Activated CD4-positive, alpha-beta memory T cell treated with anti-CD3 and anti-CD28 coated beads for 36 hours (primary cell): ENCODE measurements at regions not wholly inside any gene's neighbourhood (a gene's known extent, or its start where the extent isn't known, plus 50 kb on each side); places are given as distances from the start of the nearest gene placed in this dataset.

Experiments
- CTCF ChIA-PET: fragments of 350-600 bp; sonication (Branson Sonifier 250); formaldehyde crosslinking; loops from one replicate; lab custom pipeline; 2021; ENCODE audit warnings: antibody characterized with exemption, inconsistent platforms; lab: Charles Lee
- POLR2A ChIA-PET: fragments of 350-600 bp; sonication (Branson Sonifier 250); formaldehyde crosslinking; loops from one replicate; lab custom pipeline; 2021; ENCODE audit warnings: antibody characterized with exemption; lab: Charles Lee
- DNase-seq: peaks from one replicate; pipeline ENCODE4 v3.0.0-alpha.2; 2020
- H3K27ac Mint-ChIP-seq: one replicate; pipeline ENCODE4 v1.8.0; 2021; ENCODE audit warnings: mixed read lengths
- H3K27me3 Mint-ChIP-seq: one replicate; pipeline ENCODE4 v1.8.0; 2021; ENCODE audit warnings: mixed read lengths
- H3K36me3 Mint-ChIP-seq: one replicate; pipeline ENCODE4 v1.8.0; 2021; ENCODE audit warnings: mixed read lengths
- H3K4me1 Mint-ChIP-seq: one replicate; pipeline ENCODE4 v1.8.0; 2021; ENCODE audit warnings: low read depth, mixed read lengths
- H3K4me3 Mint-ChIP-seq: one replicate; pipeline ENCODE4 v1.8.0; 2021; ENCODE audit warnings: mild to moderate bottlenecking, mixed read lengths
- H3K9me3 Mint-ChIP-seq: one replicate; pipeline ENCODE4 v1.8.0; 2021; ENCODE audit warnings: mixed read lengths
- intact Hi-C: fragments of 100-400 bp; cut with micrococcal nuclease; formaldehyde crosslinking; loops from one replicate; pipeline ENCODE4 v1.15.1; 2023

- intact Hi-C loops: no loop called here
- ChIA-PET POLR2A (no interaction called here), CTCF (no interaction called here)
- Mint-ChIP-seq H3K36me3 (no peaks in the 10 kb centered on the region), H3K4me3 (no peak overlapping the region), H3K4me1 (no peaks in the 10 kb centered on the region), H3K9me3 (peaks cover 15% of the 10 kb centered on the region), H3K27ac (no peak overlapping the region), H3K27me3 (no peaks in the 10 kb centered on the region)
- DNase-seq: no peak
These were observed 609.1 kb upstream of the IGFBP3 start for GRCh38 chr7:46530081-46530750.

- H3K27ac Mint-ChIP-seq: no peak overlapping the region
- intact Hi-C loops: no loop called here
- no peaks in the 10 kb centered on the region for H3K4me1 Mint-ChIP-seq
- no peaks in the 10 kb centered on the region for H3K27me3 Mint-ChIP-seq
- no peak for DNase-seq
- CTCF ChIA-PET: no interaction called here
- peaks cover 15% of the 10 kb centered on the region for H3K9me3 Mint-ChIP-seq
- H3K36me3 Mint-ChIP-seq: no peaks in the 10 kb centered on the region
- no peak overlapping the region for H3K4me3 Mint-ChIP-seq
- POLR2A ChIA-PET: no interaction called here
These were observed 606.3 kb upstream of the IGFBP3 start for GRCh38 chr7:46527360-46527759.

- no peaks in the 10 kb centered on the region for H3K27me3 Mint-ChIP-seq
- H3K4me1 Mint-ChIP-seq: no peaks in the 10 kb centered on the region
- DNase-seq: no peak
- intact Hi-C loops: no loop called here
- H3K4me3 Mint-ChIP-seq: no peak overlapping the region
- peaks cover 15% of the 10 kb centered on the region for H3K9me3 Mint-ChIP-seq
- CTCF ChIA-PET: no interaction called here
- no peak overlapping the region for H3K27ac Mint-ChIP-seq
- H3K36me3 Mint-ChIP-seq: no peaks in the 10 kb centered on the region
- POLR2A ChIA-PET: no interaction called here
These were observed 604.8 kb upstream of the IGFBP3 start for GRCh38 chr7:46525876-46526275.

- ChIA-PET POLR2A (no interaction called here), CTCF (no interaction called here)
- no peak for DNase-seq
- intact Hi-C loops: no loop called here
- Mint-ChIP-seq H3K4me1 (no peaks in the 10 kb centered on the region), H3K36me3 (no peaks in the 10 kb centered on the region), H3K4me3 (no peak overlapping the region), H3K9me3 (peaks cover 15% of the 10 kb centered on the region), H3K27ac (no peak overlapping the region), H3K27me3 (no peaks in the 10 kb centered on the region)
These were observed 603.3 kb upstream of the IGFBP3 start for GRCh38 chr7:46524350-46524749.

- Mint-ChIP-seq H3K4me1 (no peaks in the 10 kb centered on the region), H3K27me3 (no peaks in the 10 kb centered on the region), H3K4me3 (no peak overlapping the region), H3K36me3 (no peaks in the 10 kb centered on the region), H3K27ac (no peak overlapping the region), H3K9me3 (peaks cover 3% of the 10 kb centered on the region)
- intact Hi-C loops: no loop called here
- CTCF ChIA-PET: no interaction called here
- POLR2A ChIA-PET: no interaction called here
- no peak for DNase-seq
These were observed 601.4 kb upstream of the IGFBP3 start for GRCh38 chr7:46522354-46522906.

GRCh38 chr7:46518713-46519112 lies 597.6 kb upstream of the IGFBP3 start:
- no peaks in the 10 kb centered on the region for H3K27me3 Mint-ChIP-seq
- CTCF ChIA-PET: no interaction called here
- H3K9me3 Mint-ChIP-seq: no peaks in the 10 kb centered on the region
- H3K36me3 Mint-ChIP-seq: no peaks in the 10 kb centered on the region
- H3K27ac Mint-ChIP-seq: no peak overlapping the region
- intact Hi-C loops: no loop called here
- POLR2A ChIA-PET: no interaction called here
- no peaks in the 10 kb centered on the region for H3K4me1 Mint-ChIP-seq
- H3K4me3 Mint-ChIP-seq: no peak overlapping the region
- DNase-seq: no peak

GRCh38 chr7:46515844-46516590 lies 594.9 kb upstream of the IGFBP3 start:
- H3K27me3 Mint-ChIP-seq: no peaks in the 10 kb centered on the region
- no peak for DNase-seq
- ChIA-PET POLR2A (no interaction called here), CTCF (no interaction called here)
- H3K4me3 Mint-ChIP-seq: no peak overlapping the region
- no peaks in the 10 kb centered on the region for H3K9me3 Mint-ChIP-seq
- intact Hi-C loops: no loop called here
- no peak overlapping the region for H3K27ac Mint-ChIP-seq
- no peaks in the 10 kb centered on the region for H3K4me1 Mint-ChIP-seq
- H3K36me3 Mint-ChIP-seq: no peaks in the 10 kb centered on the region

GRCh38 chr7:46513447-46513848 lies 592.4 kb upstream of the IGFBP3 start:
- no peaks in the 10 kb centered on the region for H3K9me3 Mint-ChIP-seq
- no peak overlapping the region for H3K4me3 Mint-ChIP-seq
- intact Hi-C loops: no loop called here
- ChIA-PET POLR2A (no interaction called here), CTCF (no interaction called here)
- H3K36me3 Mint-ChIP-seq: no peaks in the 10 kb centered on the region
- no peak overlapping the region for H3K27ac Mint-ChIP-seq
- no peaks in the 10 kb centered on the region for H3K27me3 Mint-ChIP-seq
- no peaks in the 10 kb centered on the region for H3K4me1 Mint-ChIP-seq
- DNase-seq: no peak

- ChIA-PET POLR2A (no interaction called here), CTCF (no interaction called here)
- Mint-ChIP-seq H3K4me3 (no peak overlapping the region), H3K36me3 (no peaks in the 10 kb centered on the region), H3K9me3 (no peaks in the 10 kb centered on the region), H3K4me1 (no peaks in the 10 kb centered on the region), H3K27me3 (no peaks in the 10 kb centered on the region), H3K27ac (no peak overlapping the region)
- intact Hi-C loops: no loop called here
- DNase-seq: no peak
These were observed 591.9 kb upstream of the IGFBP3 start for GRCh38 chr7:46512891-46513413.

GRCh38 chr7:46511442-46512215 lies 590.6 kb upstream of the IGFBP3 start:
- CTCF ChIA-PET: no interaction called here
- Mint-ChIP-seq H3K4me1 (no peaks in the 10 kb centered on the region), H3K36me3 (no peaks in the 10 kb centered on the region), H3K27me3 (no peaks in the 10 kb centered on the region), H3K9me3 (no peaks in the 10 kb centered on the region), H3K4me3 (no peak overlapping the region), H3K27ac (no peak overlapping the region)
- no peak for DNase-seq
- intact Hi-C loops: no loop called here
- POLR2A ChIA-PET: no interaction called here

GRCh38 chr7:46508583-46508982 lies 587.5 kb upstream of the IGFBP3 start:
- Mint-ChIP-seq H3K9me3 (peaks cover 11% of the 10 kb centered on the region), H3K36me3 (no peaks in the 10 kb centered on the region), H3K27me3 (no peaks in the 10 kb centered on the region), H3K4me1 (no peaks in the 10 kb centered on the region), H3K27ac (no peak overlapping the region), H3K4me3 (no peak overlapping the region)
- no peak for DNase-seq
- ChIA-PET CTCF (no interaction called here), POLR2A (no interaction called here)
- intact Hi-C loops: no loop called here

GRCh38 chr7:46507560-46507959 lies 586.5 kb upstream of the IGFBP3 start:
- no peak overlapping the region for H3K4me3 Mint-ChIP-seq
- CTCF ChIA-PET: no interaction called here
- H3K27me3 Mint-ChIP-seq: no peaks in the 10 kb centered on the region
- H3K27ac Mint-ChIP-seq: no peak overlapping the region
- no peaks in the 10 kb centered on the region for H3K36me3 Mint-ChIP-seq
- POLR2A ChIA-PET: no interaction called here
- H3K4me1 Mint-ChIP-seq: no peaks in the 10 kb centered on the region
- no peak for DNase-seq
- intact Hi-C loops: no loop called here
- peaks cover 16% of the 10 kb centered on the region for H3K9me3 Mint-ChIP-seq
